Activated CD4-positive, alpha-beta T cell treated with anti-CD3 and anti-CD28 coated beads for 36 hours (primary cell): ENCODE measurements at regions not wholly inside any gene's neighbourhood (a gene's known extent, or its start where the extent isn't known, plus 50 kb on each side); places are given as distances from the start of the nearest gene placed in this dataset.

Experiments used
- ATAC-seq: fragments of 200-7000 bp; cut with Tn5 transposase; one replicate; pipeline ENCODE4 v1.10.0; 2021; ENCODE audit warnings: mild to moderate bottlenecking, moderate library complexity
- CTCF ChIA-PET: fragments of 350-600 bp; sonication (Branson Sonifier 250); formaldehyde crosslinking; loops from one replicate; lab custom pipeline; 2021; ENCODE audit warnings: antibody characterized with exemption; lab: Charles Lee
- POLR2A ChIA-PET: fragments of 350-600 bp; sonication (Branson Sonifier 250); formaldehyde crosslinking; loops from one replicate; lab custom pipeline; 2021; ENCODE audit warnings: antibody characterized with exemption, inconsistent platforms; lab: Charles Lee
- DNase-seq: peaks from one replicate; pipeline ENCODE4 v3.0.0-alpha.2; 2020
- H3K27ac Mint-ChIP-seq: one replicate; pipeline ENCODE4 v1.8.0; 2021; ENCODE audit warnings: mixed read lengths
- H3K27me3 Mint-ChIP-seq: one replicate; pipeline ENCODE4 v1.8.0; 2021; ENCODE audit warnings: mixed read lengths
- H3K36me3 Mint-ChIP-seq: one replicate; pipeline ENCODE4 v1.8.0; 2021; ENCODE audit warnings: low read depth, mixed read lengths
- H3K4me1 Mint-ChIP-seq: one replicate; pipeline ENCODE4 v1.8.0; 2021; ENCODE audit warnings: mixed read lengths
- H3K4me3 Mint-ChIP-seq: one replicate; pipeline ENCODE4 v1.8.0; 2021; ENCODE audit warnings: mild to moderate bottlenecking, moderate library complexity, mixed read lengths
- H3K9me3 Mint-ChIP-seq: one replicate; pipeline ENCODE4 v1.8.0; 2021; ENCODE audit warnings: low read depth, mixed read lengths
- intact Hi-C, 2 experiments: fragments of 100-400 bp; cut with DNase I in 1 of 2; cut with micrococcal nuclease in 1 of 2; formaldehyde crosslinking; loops; one replicate each; pipeline versions ENCODE4 v1.14.2 to v1.15.1; 2022 to 2024; cut with DNase I, micrococcal nuclease

- intact Hi-C loops = no loop called here
- POLR2A ChIA-PET = no interaction called here
- peaks cover 2% of the 10 kb centered on the region for H3K27me3 Mint-ChIP-seq
Measured at GRCh38 chr6:169956580-169956979, 205.2 kb downstream of the ERMARD start.

GRCh38 chr6:169955731-169956437, 204.5 kb downstream of the ERMARD start:
- no peak overlapping the region for H3K27ac Mint-ChIP-seq
- DNase-seq (no peak), ATAC-seq (no peak)
- ChIA-PET CTCF (no interaction called here), POLR2A (interaction anchor here (0.6 kb wide), 1 partner anchor 35 kb away, joined by 3 read pairs; no protein-coding TSS in a partner anchor)
- no peaks in the 10 kb centered on the region for H3K36me3 Mint-ChIP-seq
- H3K4me3 Mint-ChIP-seq = no peak overlapping the region
- intact Hi-C loops = no loop called here
- peaks cover 17% of the 10 kb centered on the region for H3K4me1 Mint-ChIP-seq
- no peaks in the 10 kb centered on the region for H3K9me3 Mint-ChIP-seq
- H3K27me3 Mint-ChIP-seq = no peaks in the 10 kb centered on the region

More at GRCh38 chr6:169956580-169956979, 205.2 kb downstream of the ERMARD start:
- no peak for DNase-seq
- CTCF ChIA-PET = no interaction called here
- no peak for ATAC-seq
- no peaks in the 10 kb centered on the region for H3K9me3 Mint-ChIP-seq
- peaks cover 19% of the 10 kb centered on the region for H3K4me1 Mint-ChIP-seq
- no peak overlapping the region for H3K27ac Mint-ChIP-seq
- H3K4me3 Mint-ChIP-seq = no peak overlapping the region
- H3K36me3 Mint-ChIP-seq = no peaks in the 10 kb centered on the region

- ChIA-PET POLR2A (no interaction called here), CTCF (no interaction called here)
- DNase-seq (no peak), ATAC-seq (no peak)
- no peak overlapping the region for H3K4me3 Mint-ChIP-seq
- H3K4me1 Mint-ChIP-seq = peaks cover 17% of the 10 kb centered on the region
- H3K9me3 Mint-ChIP-seq = no peaks in the 10 kb centered on the region
- H3K27ac Mint-ChIP-seq = no peak overlapping the region
- no peaks in the 10 kb centered on the region for H3K27me3 Mint-ChIP-seq
- intact Hi-C loops = loop anchor here in 1 of 2 experiments (5.0 kb wide), 1 partner anchor 337 kb away; the partner anchor contains the start of gene DLL1
- H3K36me3 Mint-ChIP-seq = no peaks in the 10 kb centered on the region
Measured at GRCh38 chr6:169954977-169955376, 203.6 kb downstream of the ERMARD start.

GRCh38 chr6:169953686-169954085, 202.3 kb downstream of the ERMARD start:
- H3K4me1 Mint-ChIP-seq = peaks cover 7% of the 10 kb centered on the region
- no peak for ATAC-seq
- ChIA-PET POLR2A (no interaction called here), CTCF (no interaction called here)
- no peak overlapping the region for H3K27ac Mint-ChIP-seq
- no peaks in the 10 kb centered on the region for H3K27me3 Mint-ChIP-seq
- no peaks in the 10 kb centered on the region for H3K9me3 Mint-ChIP-seq
- no peak overlapping the region for H3K4me3 Mint-ChIP-seq
- no peak for DNase-seq
- intact Hi-C loops = loop anchor here in 1 of 2 experiments (5.0 kb wide), 1 partner anchor 339 kb away; the partner anchor contains the start of gene DLL1
- no peaks in the 10 kb centered on the region for H3K36me3 Mint-ChIP-seq

GRCh38 chr6:169950558-169950957, 199.1 kb downstream of the ERMARD start:
- DNase-seq (peak; percentile 62), ATAC-seq (peak; percentile 63)
- Mint-ChIP-seq H3K4me1 (no peaks in the 10 kb centered on the region), H3K4me3 (no peak overlapping the region), H3K27me3 (no peaks in the 10 kb centered on the region), H3K27ac (no peak overlapping the region), H3K36me3 (no peaks in the 10 kb centered on the region), H3K9me3 (no peaks in the 10 kb centered on the region)
- intact Hi-C loops = loop anchor here (1.0 to 5.0 kb wide), 5 partner anchors 342 to 580 kb away; partner anchors contain the start of gene DLL1 (in 1 of the 2)
- ChIA-PET POLR2A (no interaction called here), CTCF (interaction anchor here (0.6 to 2.9 kb wide), 9 partner anchors 8 to 1056 kb away, joined by 3 to 10 read pairs (median 5); no protein-coding TSS in a partner anchor)

GRCh38 chr6:169949511-169950097, 198.2 kb downstream of the ERMARD start:
- no peaks in the 10 kb centered on the region for H3K27me3 Mint-ChIP-seq
- H3K36me3 Mint-ChIP-seq = no peaks in the 10 kb centered on the region
- no peak overlapping the region for H3K27ac Mint-ChIP-seq
- no peaks in the 10 kb centered on the region for H3K9me3 Mint-ChIP-seq
- CTCF ChIA-PET = interaction anchor here (0.6 to 2.9 kb wide), 7 partner anchors 40 to 581 kb away, joined by 3 to 10 read pairs (median 3); no protein-coding TSS in a partner anchor
- intact Hi-C loops = loop anchor here (1.0 to 5.0 kb wide), 5 partner anchors 343 to 581 kb away; partner anchors contain the start of gene DLL1 (in 1 of the 2)
- no peaks in the 10 kb centered on the region for H3K4me1 Mint-ChIP-seq
- DNase-seq = no peak
- POLR2A ChIA-PET = no interaction called here
- no peak for ATAC-seq
- H3K4me3 Mint-ChIP-seq = no peak overlapping the region

GRCh38 chr6:169946971-169947370, 195.5 kb downstream of the ERMARD start:
- no peaks in the 10 kb centered on the region for H3K4me1 Mint-ChIP-seq
- no peak for ATAC-seq
- H3K9me3 Mint-ChIP-seq = peaks cover 5% of the 10 kb centered on the region
- no peak overlapping the region for H3K27ac Mint-ChIP-seq
- no peak overlapping the region for H3K4me3 Mint-ChIP-seq
- no peaks in the 10 kb centered on the region for H3K36me3 Mint-ChIP-seq
- no peak for DNase-seq
- ChIA-PET POLR2A (interaction anchor here (0.7 kb wide), 1 partner anchor 1041 kb away, joined by 8 read pairs; no protein-coding TSS in a partner anchor), CTCF (interaction anchor here (1.2 to 1.4 kb wide), 2 partner anchors 69 to 115 kb away, joined by 3 read pairs; no protein-coding TSS in a partner anchor)
- intact Hi-C loops = no loop called here
- peaks cover 9% of the 10 kb centered on the region for H3K27me3 Mint-ChIP-seq

- peaks cover 5% of the 10 kb centered on the region for H3K9me3 Mint-ChIP-seq
- CTCF ChIA-PET = interaction anchor here (0.6 to 0.7 kb wide), 2 partner anchors 40 to 430 kb away, joined by 3 to 4 read pairs; no protein-coding TSS in a partner anchor
- peaks cover 13% of the 10 kb centered on the region for H3K27me3 Mint-ChIP-seq
- DNase-seq = no peak
- intact Hi-C loops = no loop called here
- no peak overlapping the region for H3K4me3 Mint-ChIP-seq
- H3K4me1 Mint-ChIP-seq = no peaks in the 10 kb centered on the region
- POLR2A ChIA-PET = no interaction called here
- no peak for ATAC-seq
- no peaks in the 10 kb centered on the region for H3K36me3 Mint-ChIP-seq
- no peak overlapping the region for H3K27ac Mint-ChIP-seq
Measured at GRCh38 chr6:169945117-169945516, 193.7 kb downstream of the ERMARD start.

GRCh38 chr6:169944415-169944814, 193.0 kb downstream of the ERMARD start:
- H3K27me3 Mint-ChIP-seq = peaks cover 13% of the 10 kb centered on the region
- ChIA-PET POLR2A (no interaction called here), CTCF (interaction anchor here (0.6 to 1.2 kb wide), 3 partner anchors 31 to 431 kb away, joined by 3 to 4 read pairs (median 3); no protein-coding TSS in a partner anchor)
- intact Hi-C loops = no loop called here
- no peak overlapping the region for H3K4me3 Mint-ChIP-seq
- peaks cover 5% of the 10 kb centered on the region for H3K9me3 Mint-ChIP-seq
- DNase-seq (no peak), ATAC-seq (no peak)
- no peaks in the 10 kb centered on the region for H3K4me1 Mint-ChIP-seq
- no peaks in the 10 kb centered on the region for H3K36me3 Mint-ChIP-seq
- H3K27ac Mint-ChIP-seq = no peak overlapping the region

GRCh38 chr6:169944061-169944337, 192.6 kb downstream of the ERMARD start:
- DNase-seq (no peak), ATAC-seq (no peak)
- intact Hi-C loops = no loop called here
- Mint-ChIP-seq H3K4me1 (no peaks in the 10 kb centered on the region), H3K27ac (peak overlapping the region; percentile 15), H3K27me3 (peaks cover 13% of the 10 kb centered on the region), H3K4me3 (no peak overlapping the region), H3K9me3 (peaks cover 5% of the 10 kb centered on the region), H3K36me3 (no peaks in the 10 kb centered on the region)
- POLR2A ChIA-PET = no interaction called here
- CTCF ChIA-PET = interaction anchor here (0.6 to 1.2 kb wide), 2 partner anchors 31 to 110 kb away, joined by 3 read pairs; no protein-coding TSS in a partner anchor

GRCh38 chr6:169943241-169944060, 192.0 kb downstream of the ERMARD start:
- H3K9me3 Mint-ChIP-seq = peaks cover 5% of the 10 kb centered on the region
- ChIA-PET POLR2A (no interaction called here), CTCF (interaction anchor here (1.2 kb wide), 1 partner anchor 109 kb away, joined by 3 read pairs; no protein-coding TSS in a partner anchor)
- DNase-seq (no peak), ATAC-seq (peak; percentile 42)
- no peaks in the 10 kb centered on the region for H3K4me1 Mint-ChIP-seq
- H3K27me3 Mint-ChIP-seq = peaks cover 13% of the 10 kb centered on the region
- H3K36me3 Mint-ChIP-seq = no peaks in the 10 kb centered on the region
- H3K27ac Mint-ChIP-seq = peak overlapping the region; percentile 15
- H3K4me3 Mint-ChIP-seq = no peak overlapping the region
- intact Hi-C loops = no loop called here
